ENCODE measurements at regions not wholly inside any gene's neighbourhood (a gene's known extent, or its start where the extent isn't known, plus 50 kb on each side); places are given as distances from the start of the nearest gene placed in this dataset.

- Mint-ChIP-seq H3K36me3 (ENCODE audit: low read depth) (peaks cover 6% of the 10 kb centered on the region), H3K27ac (no peak overlapping the region)
Measured at GRCh38 chr20:23268792-23269354, 81.7 kb upstream of the NXT1 start.

GRCh38 chr20:23267909-23268308, 82.7 kb upstream of the NXT1 start:
- Mint-ChIP-seq H3K4me1 (ENCODE audit: low read depth) (no peaks in the 10 kb centered on the region), H3K4me3 (no peak overlapping the region), H3K27me3 (no peaks in the 10 kb centered on the region)

More at GRCh38 chr20:23268792-23269354, 81.7 kb upstream of the NXT1 start:
- H3K9me3 Mint-ChIP-seq = peaks cover 12% of the 10 kb centered on the region
- no peaks in the 10 kb centered on the region for H3K27me3 Mint-ChIP-seq
- no peaks in the 10 kb centered on the region for H3K4me1 Mint-ChIP-seq (ENCODE audit: low read depth)
- H3K4me3 Mint-ChIP-seq = no peak overlapping the region

GRCh38 chr20:23266530-23267398, 83.8 kb upstream of the NXT1 start:
- no peak overlapping the region for H3K4me3 Mint-ChIP-seq
- H3K27ac Mint-ChIP-seq = no peak overlapping the region
- H3K9me3 Mint-ChIP-seq = peaks cover 12% of the 10 kb centered on the region
- no peaks in the 10 kb centered on the region for H3K27me3 Mint-ChIP-seq
- peaks cover 6% of the 10 kb centered on the region for H3K36me3 Mint-ChIP-seq (ENCODE audit: low read depth)
- no peaks in the 10 kb centered on the region for H3K4me1 Mint-ChIP-seq (ENCODE audit: low read depth)

More at GRCh38 chr20:23267909-23268308, 82.7 kb upstream of the NXT1 start:
- H3K9me3 Mint-ChIP-seq = peaks cover 12% of the 10 kb centered on the region
- peaks cover 6% of the 10 kb centered on the region for H3K36me3 Mint-ChIP-seq (ENCODE audit: low read depth)
- H3K27ac Mint-ChIP-seq = no peak overlapping the region

- Mint-ChIP-seq H3K9me3 (peaks cover 12% of the 10 kb centered on the region), H3K4me1 (ENCODE audit: low read depth) (no peaks in the 10 kb centered on the region), H3K36me3 (ENCODE audit: low read depth) (peaks cover 6% of the 10 kb centered on the region), H3K27me3 (peaks cover 3% of the 10 kb centered on the region), H3K4me3 (no peak overlapping the region), H3K27ac (no peak overlapping the region)
Measured at GRCh38 chr20:23265226-23265625, 85.4 kb upstream of the NXT1 start.

- H3K4me1 Mint-ChIP-seq (ENCODE audit: low read depth) = no peaks in the 10 kb centered on the region
- peaks cover 6% of the 10 kb centered on the region for H3K36me3 Mint-ChIP-seq (ENCODE audit: low read depth)
- H3K27ac Mint-ChIP-seq = no peak overlapping the region
- peaks cover 9% of the 10 kb centered on the region for H3K9me3 Mint-ChIP-seq
- no peak overlapping the region for H3K4me3 Mint-ChIP-seq
- peaks cover 3% of the 10 kb centered on the region for H3K27me3 Mint-ChIP-seq
Measured at GRCh38 chr20:23264545-23264944, 86.0 kb upstream of the NXT1 start.

GRCh38 chr20:23260181-23260840, 90.3 kb upstream of the NXT1 start:
- H3K27me3 Mint-ChIP-seq = peaks cover 3% of the 10 kb centered on the region
- H3K4me3 Mint-ChIP-seq = no peak overlapping the region

GRCh38 chr20:23258747-23259121, 91.9 kb upstream of the NXT1 start:
- Mint-ChIP-seq H3K36me3 (ENCODE audit: low read depth) (no peaks in the 10 kb centered on the region), H3K27me3 (peaks cover 3% of the 10 kb centered on the region), H3K4me1 (ENCODE audit: low read depth) (no peaks in the 10 kb centered on the region), H3K27ac (no peak overlapping the region), H3K4me3 (no peak overlapping the region), H3K9me3 (no peaks in the 10 kb centered on the region)

More at GRCh38 chr20:23260181-23260840, 90.3 kb upstream of the NXT1 start:
- Mint-ChIP-seq H3K4me1 (ENCODE audit: low read depth) (no peaks in the 10 kb centered on the region), H3K36me3 (ENCODE audit: low read depth) (no peaks in the 10 kb centered on the region), H3K27ac (no peak overlapping the region), H3K9me3 (no peaks in the 10 kb centered on the region)

GRCh38 chr20:23257848-23258746, 92.5 kb upstream of the NXT1 start:
- Mint-ChIP-seq H3K4me3 (no peak overlapping the region), H3K9me3 (no peaks in the 10 kb centered on the region), H3K36me3 (ENCODE audit: low read depth) (no peaks in the 10 kb centered on the region)

GRCh38 chr20:23257106-23257761, 93.4 kb upstream of the NXT1 start:
- Mint-ChIP-seq H3K4me1 (ENCODE audit: low read depth) (no peaks in the 10 kb centered on the region), H3K36me3 (ENCODE audit: low read depth) (no peaks in the 10 kb centered on the region), H3K27me3 (peaks cover 3% of the 10 kb centered on the region), H3K9me3 (no peaks in the 10 kb centered on the region), H3K27ac (no peak overlapping the region), H3K4me3 (no peak overlapping the region)

More at GRCh38 chr20:23257848-23258746, 92.5 kb upstream of the NXT1 start:
- no peak overlapping the region for H3K27ac Mint-ChIP-seq
- peaks cover 3% of the 10 kb centered on the region for H3K27me3 Mint-ChIP-seq
- H3K4me1 Mint-ChIP-seq (ENCODE audit: low read depth) = no peaks in the 10 kb centered on the region

GRCh38 chr20:23255716-23256385, 94.7 kb upstream of the NXT1 start:
- Mint-ChIP-seq H3K4me1 (ENCODE audit: low read depth) (no peaks in the 10 kb centered on the region), H3K27ac (no peak overlapping the region), H3K27me3 (peaks cover 5% of the 10 kb centered on the region), H3K9me3 (no peaks in the 10 kb centered on the region), H3K4me3 (no peak overlapping the region), H3K36me3 (ENCODE audit: low read depth) (no peaks in the 10 kb centered on the region)

- no peaks in the 10 kb centered on the region for H3K9me3 Mint-ChIP-seq
- no peaks in the 10 kb centered on the region for H3K36me3 Mint-ChIP-seq (ENCODE audit: low read depth)
- peaks cover 3% of the 10 kb centered on the region for H3K27me3 Mint-ChIP-seq
- no peak overlapping the region for H3K27ac Mint-ChIP-seq
- H3K4me1 Mint-ChIP-seq (ENCODE audit: low read depth) = no peaks in the 10 kb centered on the region
- H3K4me3 Mint-ChIP-seq = no peak overlapping the region
Measured at GRCh38 chr20:23255106-23255505, 95.5 kb upstream of the NXT1 start.

GRCh38 chr20:23254505-23254904, 96.1 kb upstream of the NXT1 start:
- Mint-ChIP-seq H3K36me3 (ENCODE audit: low read depth) (no peaks in the 10 kb centered on the region), H3K27ac (no peak overlapping the region), H3K4me3 (no peak overlapping the region), H3K4me1 (ENCODE audit: low read depth) (no peaks in the 10 kb centered on the region), H3K9me3 (no peaks in the 10 kb centered on the region), H3K27me3 (peaks cover 3% of the 10 kb centered on the region)

GRCh38 chr20:23254034-23254433, 96.6 kb upstream of the NXT1 start:
- H3K27ac Mint-ChIP-seq = no peak overlapping the region
- peaks cover 3% of the 10 kb centered on the region for H3K27me3 Mint-ChIP-seq
- no peaks in the 10 kb centered on the region for H3K4me1 Mint-ChIP-seq (ENCODE audit: low read depth)
- no peak overlapping the region for H3K4me3 Mint-ChIP-seq
- H3K36me3 Mint-ChIP-seq (ENCODE audit: low read depth) = no peaks in the 10 kb centered on the region
- H3K9me3 Mint-ChIP-seq = no peaks in the 10 kb centered on the region

- peaks cover 3% of the 10 kb centered on the region for H3K27me3 Mint-ChIP-seq
- no peaks in the 10 kb centered on the region for H3K4me1 Mint-ChIP-seq (ENCODE audit: low read depth)
- H3K27ac Mint-ChIP-seq = no peak overlapping the region
- H3K36me3 Mint-ChIP-seq (ENCODE audit: low read depth) = no peaks in the 10 kb centered on the region
- no peak overlapping the region for H3K4me3 Mint-ChIP-seq
- no peaks in the 10 kb centered on the region for H3K9me3 Mint-ChIP-seq
Measured at GRCh38 chr20:23253524-23253923, 97.1 kb upstream of the NXT1 start.
